Spleen (tissue), 11 donors: ENCODE measurements at regions not wholly inside any gene's neighbourhood (a gene's known extent, or its start where the extent isn't known, plus 50 kb on each side); places are given as distances from the start of the nearest gene placed in this dataset.

Experiments
- DNase-seq: peaks from one replicate; pipeline ENCODE4 v3.0.0-alpha.2; 2020
- H3K27ac ChIP-seq, 8 donors: fragments of 200-600 bp; sonication (generic) in 7 of 8; 1 replicate in 4 of 8; 2 replicates in 4 of 8; pipeline versions ENCODE4 v1.5.0 to v1.8.0; 2016 to 2021; ENCODE audit warnings: inconsistent platforms in 4 of 8, mild to moderate bottlenecking in 4 of 8, moderate library complexity in 1 of 8
- H3K27me3 ChIP-seq, 7 donors: fragments of 200-600 bp; sonication (generic) in 6 of 7; replicated peaks in 1 of 7; 1 replicate in 4 of 7; 2 replicates in 3 of 7; pipeline versions ENCODE4 v1.5.0 to v1.8.0; 2016 to 2021; ENCODE audit warnings: inconsistent platforms in 3 of 7, mild to moderate bottlenecking in 1 of 7
- H3K36me3 ChIP-seq, 6 donors: fragments of 200-600 bp; sonication (generic) in 5 of 6; 1 replicate in 4 of 6; 2 replicates in 2 of 6; pipeline versions ENCODE4 v1.5.0 to v1.8.0; 2016 to 2021; ENCODE audit warnings: inconsistent platforms in 2 of 6
- H3K4me1 ChIP-seq, 6 donors: fragments of 200-600 bp; sonication (generic) in 5 of 6; 1 replicate in 3 of 6; 2 replicates in 3 of 6; pipeline versions ENCODE4 v1.5.0 to v1.8.0; 2016 to 2021; ENCODE audit warnings: inconsistent platforms in 3 of 6
- H3K4me3 ChIP-seq, 8 donors: fragments of 200-600 bp; sonication (generic) in 7 of 8; 1 replicate in 4 of 8; 2 replicates in 4 of 8; pipeline versions ENCODE4 v1.5.0 to v1.8.0; 2016 to 2021; ENCODE audit warnings: inconsistent platforms in 4 of 8, mild to moderate bottlenecking in 4 of 8, moderate library complexity in 2 of 8
- H3K9me3 ChIP-seq, 8 donors: fragments of 200-600 bp; sonication (generic) in 7 of 8; 1 replicate in 4 of 8; 2 replicates in 4 of 8; pipeline versions ENCODE4 v1.5.0 to v1.8.0; 2016 to 2021; ENCODE audit warnings: inconsistent platforms in 4 of 8
- POLR2A ChIP-seq, 3 donors: fragments of 450-650 bp; IDR thresholded peaks; one replicate each; pipeline ENCODE4 v1.5.1; 2017; ENCODE audit warnings: antibody characterized with exemption in 3 of 3, mild to moderate bottlenecking in 1 of 3
- POLR2AphosphoS5 ChIP-seq, 3 donors: sonication (generic); formaldehyde crosslinking; IDR thresholded peaks; one replicate each; pipeline ENCODE4 v1.5.1; 2017; ENCODE audit warnings: antibody characterized with exemption in 3 of 3
- WGBS, 5 donors: extraction: QIAGEN DNeasy Blood & Tissue Kit in 3 of 5; methylation state at CpG; one replicate each; pipeline versions ENCODE4 v1.1.5 to v1.1.7; 2013 to 2018; 5-methylcytosine and 5-hydroxymethylcytosine counted together
- intact Hi-C: fragments of 100-400 bp; cut with DNase I; formaldehyde crosslinking; loops from one replicate; pipeline ENCODE4 v1.15.0; 2023; ENCODE audit warnings: low total_unique reads
- TF ChIP-seq, protein P1 (sequence below), 11 experiments: fragments of 200-600 bp in 7 of 11; fragments of 450-650 bp in 4 of 11; sonication (generic) in 4 of 11; IDR thresholded peaks in 8 of 11; conservative IDR thresholded peaks in 3 of 11; 1 replicate in 7 of 11; 2 replicates in 4 of 11; pipeline versions ENCODE4 v1.4.0 to v1.8.0; 2016 to 2021; ENCODE audit warnings: antibody characterized with exemption in 11 of 11, inconsistent platforms in 4 of 11, mild to moderate bottlenecking in 1 of 11
- donor health status: healthy with polysubstance abuse.
- donor health status: DM: no; HTN: no; CAD: no; lungs with moderate emphysema.
- donor health status: DM: no; HTN: no; CAD: no.
- donor health status: Bipolar disorder and iron deficiency.
- donor health status: healthy.
- donor health status: DM: no; HTN: no; CAD: no.
- donor health status: DM: yes; HTN: yes; CAD: no.

GRCh38 chr13:106302011-106302410, 233.5 kb downstream of the EFNB2 start:
- Histone ChIP-seq H3K4me3 (no peak overlapping the region), H3K36me3 (no peaks in the 10 kb centered on the region), H3K9me3 (peaks cover 0 to 24% (median 11%) of the 10 kb centered on the region in 8 donors), H3K4me1 (no peaks in the 10 kb centered on the region), H3K27ac (no peak overlapping the region), H3K27me3 (no peaks in the 10 kb centered on the region)
- DNase-seq: no peak
- 82 to 95% (median 90%) methylated on average over 1 of the region's 1 CpG for WGBS, 5 donors
- intact Hi-C loops: no loop called here
- TF ChIP-seq, protein P1, sequence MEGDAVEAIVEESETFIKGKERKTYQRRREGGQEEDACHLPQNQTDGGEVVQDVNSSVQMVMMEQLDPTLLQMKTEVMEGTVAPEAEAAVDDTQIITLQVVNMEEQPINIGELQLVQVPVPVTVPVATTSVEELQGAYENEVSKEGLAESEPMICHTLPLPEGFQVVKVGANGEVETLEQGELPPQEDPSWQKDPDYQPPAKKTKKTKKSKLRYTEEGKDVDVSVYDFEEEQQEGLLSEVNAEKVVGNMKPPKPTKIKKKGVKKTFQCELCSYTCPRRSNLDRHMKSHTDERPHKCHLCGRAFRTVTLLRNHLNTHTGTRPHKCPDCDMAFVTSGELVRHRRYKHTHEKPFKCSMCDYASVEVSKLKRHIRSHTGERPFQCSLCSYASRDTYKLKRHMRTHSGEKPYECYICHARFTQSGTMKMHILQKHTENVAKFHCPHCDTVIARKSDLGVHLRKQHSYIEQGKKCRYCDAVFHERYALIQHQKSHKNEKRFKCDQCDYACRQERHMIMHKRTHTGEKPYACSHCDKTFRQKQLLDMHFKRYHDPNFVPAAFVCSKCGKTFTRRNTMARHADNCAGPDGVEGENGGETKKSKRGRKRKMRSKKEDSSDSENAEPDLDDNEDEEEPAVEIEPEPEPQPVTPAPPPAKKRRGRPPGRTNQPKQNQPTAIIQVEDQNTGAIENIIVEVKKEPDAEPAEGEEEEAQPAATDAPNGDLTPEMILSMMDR (IDR thresholded peaks at IDR 0.05 in 8 of 11, conservative IDR thresholded peaks at IDR 0.05 in 3 of 11): no peak
- TF ChIP-seq POLR2AphosphoS5 (IDR thresholded peaks at IDR 0.05): no peak
- no peak for TF ChIP-seq POLR2A (IDR thresholded peaks at IDR 0.05)

- Histone ChIP-seq H3K36me3 (no peaks in the 10 kb centered on the region), H3K27ac (no peak overlapping the region), H3K27me3 (no peaks in the 10 kb centered on the region), H3K4me1 (no peaks in the 10 kb centered on the region), H3K9me3 (peaks cover 0 to 18% (median 9%) of the 10 kb centered on the region in 8 donors), H3K4me3 (no peak overlapping the region)
- TF ChIP-seq, protein P1 (IDR thresholded peaks at IDR 0.05 in 8 of 11, conservative IDR thresholded peaks at IDR 0.05 in 3 of 11): no peak
- no peak for TF ChIP-seq POLR2AphosphoS5 (IDR thresholded peaks at IDR 0.05)
- no peak for DNase-seq
- WGBS, 5 donors: 81 to 86% (median 83%) methylated on average over 5 of the region's 5 CpGs
- intact Hi-C loops: no loop called here
Observed at GRCh38 chr13:106299621-106300020, 235.8 kb downstream of the EFNB2 start.

- WGBS, 5 donors: 63 to 94% (median 77%) methylated on average over 1 of the region's 1 CpG
- no peak overlapping the region for H3K27ac ChIP-seq
- H3K36me3 ChIP-seq: no peaks in the 10 kb centered on the region
- peaks cover 0 to 2% (median 0%) of the 10 kb centered on the region in 8 donors for H3K9me3 ChIP-seq
- TF ChIP-seq POLR2AphosphoS5 (IDR thresholded peaks at IDR 0.05) (no peak), POLR2A (IDR thresholded peaks at IDR 0.05) (no peak)
- TF ChIP-seq, protein P1 (IDR thresholded peaks at IDR 0.05 in 8 of 11, conservative IDR thresholded peaks at IDR 0.05 in 3 of 11): no peak
- intact Hi-C loops: no loop called here
- H3K4me3 ChIP-seq: no peak overlapping the region
- DNase-seq: no peak
- no peaks in the 10 kb centered on the region for H3K27me3 ChIP-seq
- H3K4me1 ChIP-seq: no peaks in the 10 kb centered on the region
Observed at GRCh38 chr13:106297283-106297682, 238.2 kb downstream of the EFNB2 start.

DNA sequence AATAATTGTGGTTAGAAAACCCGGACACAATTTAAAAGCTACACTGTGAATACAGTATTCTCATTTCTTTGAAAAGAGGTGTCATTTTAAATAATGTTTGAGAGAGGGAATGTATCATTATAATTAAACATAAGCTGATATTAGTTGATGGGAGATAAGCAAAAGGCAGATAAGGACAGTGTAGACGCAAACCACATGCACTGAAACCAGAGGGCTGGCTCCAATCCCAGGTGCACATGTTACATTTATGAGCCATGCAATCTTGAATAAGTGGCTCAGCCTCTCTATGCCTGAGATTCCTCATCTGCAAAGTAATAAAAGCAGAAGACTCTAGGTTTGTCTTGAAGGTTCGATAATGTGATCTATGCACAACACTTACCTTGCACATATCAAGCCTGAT, 238.7 kb downstream of the EFNB2 start:
- no peaks in the 10 kb centered on the region for H3K27me3 ChIP-seq
- TF ChIP-seq, protein P1 (IDR thresholded peaks at IDR 0.05 in 8 of 11, conservative IDR thresholded peaks at IDR 0.05 in 3 of 11): no peak
- TF ChIP-seq POLR2AphosphoS5 (IDR thresholded peaks at IDR 0.05): no peak
- TF ChIP-seq POLR2A (IDR thresholded peaks at IDR 0.05): no peak
- no peak for DNase-seq
- no peaks in the 10 kb centered on the region for H3K36me3 ChIP-seq
- H3K9me3 ChIP-seq: no peaks in the 10 kb centered on the region
- WGBS, 5 donors: 81 to 93% (median 86%) methylated on average over 3 of the region's 3 CpGs
- intact Hi-C loops: no loop called here
- no peak overlapping the region for H3K27ac ChIP-seq
- H3K4me3 ChIP-seq: no peak overlapping the region
- no peaks in the 10 kb centered on the region for H3K4me1 ChIP-seq
